Loucy (cell line): ENCODE measurements at regions not wholly inside any gene's neighbourhood (a gene's known extent, or its start where the extent isn't known, plus 50 kb on each side); places are given as distances from the start of the nearest gene placed in this dataset.

Experiments
- H2AFZ ChIP-seq: fragments of 200-600 bp; sonication (generic); 2 replicates; pipeline ENCODE4 v1.6.0; 2016; ENCODE audit warnings: antibody characterized with exemption, mild to moderate bottlenecking, low read length, moderate library complexity
- H3F3A ChIP-seq: fragments of 200-600 bp; 2 replicates; pipeline ENCODE4 v1.6.0; 2016; ENCODE audit warnings: antibody characterized with exemption, low read depth, mild to moderate bottlenecking
- H3K27me3 ChIP-seq: fragments of 200-600 bp; sonication (generic); 2 replicates; pipeline ENCODE4 v1.6.1; 2014; ENCODE audit warnings: low read length, mild to moderate bottlenecking; ENCODE audit not compliant: insufficient read depth, poor library complexity, severe bottlenecking
- H3K36me3 ChIP-seq: fragments of 200-600 bp; sonication (generic); 2 replicates; pipeline ENCODE4 v1.6.1; 2016; ENCODE audit warnings: low read length; ENCODE audit not compliant: insufficient read depth
- H3K4me1 ChIP-seq: fragments of 200-600 bp; sonication (generic); 2 replicates; pipeline ENCODE4 v1.5.1; 2014; ENCODE audit warnings: low read length, mild to moderate bottlenecking; ENCODE audit not compliant: insufficient read depth, poor library complexity, severe bottlenecking
- H3K4me2 ChIP-seq: fragments of 200-600 bp; sonication (generic); 2 replicates; pipeline ENCODE4 v1.6.0; 2014; ENCODE audit warnings: antibody characterized with exemption, low read length, low read depth, mild to moderate bottlenecking; ENCODE audit not compliant: poor library complexity, severe bottlenecking
- H3K4me3 ChIP-seq: fragments of 200-600 bp; sonication (generic); 2 replicates; pipeline ENCODE4 v1.5.1; 2014; ENCODE audit warnings: low read length, mild to moderate bottlenecking, mixed read lengths; ENCODE audit not compliant: poor library complexity, severe bottlenecking
- H3K79me2 ChIP-seq: fragments of 200-600 bp; sonication (generic); 2 replicates; pipeline ENCODE4 v1.6.1; 2014; ENCODE audit warnings: low read length; ENCODE audit not compliant: insufficient read depth
- H3K9ac ChIP-seq: fragments of 200-600 bp; sonication (generic); 2 replicates; pipeline ENCODE4 v1.6.0; 2014; ENCODE audit warnings: mild to moderate bottlenecking, low read depth, low read length, moderate library complexity; ENCODE audit not compliant: poor library complexity, severe bottlenecking
- H3K9me2 ChIP-seq: fragments of 200-600 bp; sonication (generic); replicated peaks from 2 replicates; pipeline ENCODE4 v1.6.1; 2016; ENCODE audit warnings: low read depth, low read length, mixed read lengths
- H3K9me3 ChIP-seq: fragments of 200-600 bp; sonication (generic); 2 replicates; pipeline ENCODE4 v1.6.1; 2014; ENCODE audit warnings: mild to moderate bottlenecking, antibody characterized with exemption, low read length, low read depth; ENCODE audit not compliant: insufficient read depth
- H4K20me1 ChIP-seq: fragments of 200-600 bp; sonication (generic); 2 replicates; pipeline ENCODE4 v1.6.0; 2014; ENCODE audit warnings: antibody characterized with exemption, low read length, mild to moderate bottlenecking; ENCODE audit not compliant: insufficient read depth, poor library complexity, severe bottlenecking
- CTCF ChIP-seq: fragments of 200-600 bp; sonication (generic); conservative IDR thresholded peaks from 2 replicates; pipeline ENCODE4 v1.5.1; 2014; ENCODE audit warnings: mild to moderate bottlenecking, antibody characterized with exemption, low read length
- EZH2phosphoT487 ChIP-seq: fragments of 200-600 bp; IDR thresholded peaks from 2 replicates; pipeline ENCODE4 v1.6.1; 2018; ENCODE audit warnings: antibody characterized with exemption, mild to moderate bottlenecking, moderate library complexity, borderline replicate concordance

DNA sequence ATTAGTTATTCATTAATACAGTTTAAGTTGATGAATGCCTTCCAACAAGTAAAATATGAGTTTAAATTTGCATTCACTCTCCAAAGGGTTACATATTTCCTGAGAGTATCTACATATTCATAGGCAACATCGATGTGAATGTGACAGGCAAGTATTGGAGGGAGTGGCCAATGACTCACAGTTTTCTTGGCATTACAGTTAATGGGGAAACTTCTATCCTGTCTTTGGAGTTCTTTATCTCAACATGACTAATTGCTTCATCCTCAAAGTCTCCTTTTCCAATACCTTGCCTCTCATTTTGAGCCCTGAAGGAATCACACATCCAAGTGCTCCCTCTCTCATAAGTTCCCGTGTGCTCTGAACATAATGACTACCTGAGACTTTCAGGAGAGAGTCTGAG, 439.7 kb upstream of the FRG2C start:
- no peak overlapping the region for H3K4me3 ChIP-seq
- H3F3A ChIP-seq, result no peaks in the 10 kb centered on the region
- H2AFZ ChIP-seq, result no peak overlapping the region
- H3K9me2 ChIP-seq, result no peaks in the 10 kb centered on the region
- no peak overlapping the region for H3K4me2 ChIP-seq
- H3K9ac ChIP-seq, result no peak overlapping the region
- no peaks in the 10 kb centered on the region for H3K27me3 ChIP-seq
- no peak for TF ChIP-seq EZH2phosphoT487
- no peak for TF ChIP-seq CTCF
- no peaks in the 10 kb centered on the region; the same call in 1 of the 2 replicates for H3K9me3 ChIP-seq
- no peaks in the 10 kb centered on the region for H3K79me2 ChIP-seq
- no peaks in the 10 kb centered on the region for H3K4me1 ChIP-seq
- H4K20me1 ChIP-seq, result no peaks in the 10 kb centered on the region
- no peaks in the 10 kb centered on the region for H3K36me3 ChIP-seq

DNA sequence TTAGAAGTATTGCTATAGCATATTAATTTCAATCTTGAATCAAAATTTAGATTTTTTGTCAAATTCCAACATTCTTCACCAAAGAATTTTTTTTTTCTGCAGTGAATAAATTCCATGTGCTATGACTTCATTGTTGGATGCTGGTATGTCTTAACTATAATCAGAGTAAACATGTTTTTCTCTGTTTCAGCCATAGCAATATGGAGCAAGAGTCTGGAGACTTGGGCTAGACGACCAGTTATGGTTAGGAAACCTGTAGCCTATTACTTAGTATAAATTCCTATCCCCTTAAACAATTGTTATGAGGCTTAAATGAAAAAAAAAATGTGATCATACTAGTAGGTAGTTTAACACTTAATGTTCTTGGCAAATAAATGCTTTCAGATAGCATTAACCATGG, 431.9 kb upstream of the FRG2C start:
- Histone ChIP-seq H3K4me1 (no peaks in the 10 kb centered on the region), H3K9me2 (no peaks in the 10 kb centered on the region), H3K4me2 (no peak overlapping the region), H3K9ac (no peak overlapping the region), H3F3A (no peaks in the 10 kb centered on the region), H3K36me3 (no peaks in the 10 kb centered on the region), H3K4me3 (no peak overlapping the region), H3K79me2 (no peaks in the 10 kb centered on the region), H3K9me3 (no peaks in the 10 kb centered on the region; the same call in 1 of the 2 replicates), H3K27me3 (no peaks in the 10 kb centered on the region), H4K20me1 (no peaks in the 10 kb centered on the region), H2AFZ (no peak overlapping the region)
- TF ChIP-seq CTCF, result no peak
- TF ChIP-seq EZH2phosphoT487, result no peak

GRCh38 chr3:75235631-75236030, 428.5 kb upstream of the FRG2C start:
- Histone ChIP-seq H3K9me3 (no peaks in the 10 kb centered on the region), H3K79me2 (no peaks in the 10 kb centered on the region), H3K27me3 (no peaks in the 10 kb centered on the region), H3K4me3 (no peak overlapping the region), H3K4me1 (no peaks in the 10 kb centered on the region), H3K36me3 (no peaks in the 10 kb centered on the region), H3K9ac (no peak overlapping the region), H4K20me1 (no peaks in the 10 kb centered on the region), H3F3A (no peaks in the 10 kb centered on the region), H3K4me2 (no peak overlapping the region), H3K9me2 (no peaks in the 10 kb centered on the region), H2AFZ (no peak overlapping the region)
- TF ChIP-seq EZH2phosphoT487, result no peak
- TF ChIP-seq CTCF, result no peak
